ENCODE measurements at regions not wholly inside any gene's neighbourhood (a gene's known extent, or its start where the extent isn't known, plus 50 kb on each side); places are given as distances from the start of the nearest gene placed in this dataset.
A peak's percentile ranks its signal among the peaks of the same experiment; 100 is the strongest.

DNA sequence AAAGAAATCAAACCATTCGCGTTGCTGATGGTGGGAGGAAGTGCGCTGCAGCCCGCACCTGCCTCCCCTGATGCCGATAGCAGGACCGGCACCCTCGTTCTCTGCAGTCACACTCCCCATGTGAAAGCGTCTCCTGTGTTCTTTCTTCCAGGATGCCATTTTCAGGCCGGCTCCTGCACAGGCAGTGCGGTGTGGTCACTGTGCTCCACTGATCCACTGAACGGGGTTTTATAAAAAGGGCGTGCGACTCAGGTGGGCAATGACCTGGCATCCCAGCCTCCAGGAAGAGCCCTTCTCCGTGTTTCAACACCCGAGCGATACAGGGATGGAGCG, 88.3 kb upstream of the SNTG2 start:
- H3K4me3 ChIP-seq (ENCODE audit: low read depth, low read length) = no peak overlapping the region
- no peaks in the 10 kb centered on the region for H3K36me3 ChIP-seq (ENCODE audit: control insufficient read depth in 2 of 2, insufficient read depth in 1 of 2, low read length in 2 of 2)
- TF ChIP-seq ZFP69B (tag by site-specific recombination; IDR thresholded peaks at IDR 0.05) (no peak), ZNF292 (tag by site-specific recombination; IDR thresholded peaks at IDR 0.05; ENCODE audit: borderline replicate concordance, low read depth) (no peak), KLF7 (tag by site-specific recombination; IDR thresholded peaks at IDR 0.05; ENCODE audit: borderline replicate concordance) (no peak), ZNF707 (tag by site-specific recombination; IDR thresholded peaks at IDR 0.05) (no peak), KLF8 (tag by site-specific recombination; IDR thresholded peaks at IDR 0.05) (no peak), ZNF175 (tag by site-specific recombination; IDR thresholded peaks at IDR 0.05) (no peak), AEBP2 (tag by site-specific recombination; IDR thresholded peaks at IDR 0.05; ENCODE audit: borderline replicate concordance) (no peak)
- TF ChIP-seq, protein P1, sequence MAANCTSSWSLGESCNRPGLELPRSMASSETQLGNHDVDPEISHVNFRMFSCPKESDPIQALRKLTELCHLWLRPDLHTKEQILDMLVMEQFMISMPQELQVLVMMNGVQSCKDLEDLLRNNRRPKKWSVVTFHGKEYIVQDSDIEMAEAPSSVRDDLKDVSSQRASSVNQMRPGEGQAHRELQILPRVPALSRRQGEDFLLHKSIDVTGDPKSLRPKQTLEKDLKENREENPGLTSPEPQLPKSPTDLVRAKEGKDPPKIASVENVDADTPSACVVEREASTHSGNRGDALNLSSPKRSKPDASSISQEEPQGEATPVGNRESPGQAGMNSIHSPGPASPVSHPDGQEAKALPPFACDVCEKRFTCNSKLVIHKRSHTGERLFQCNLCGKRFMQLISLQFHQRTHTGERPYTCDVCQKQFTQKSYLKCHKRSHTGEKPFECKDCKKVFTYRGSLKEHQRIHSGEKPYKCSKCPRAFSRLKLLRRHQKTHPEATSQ (tag by site-specific recombination; IDR thresholded peaks at IDR 0.05) = no peak
- H3K4me1 ChIP-seq (ENCODE audit: control insufficient read depth, insufficient read depth, low read length) = no peaks in the 10 kb centered on the region
- H3K27ac ChIP-seq (ENCODE audit: extremely low read depth, low read depth, low read length) = no peak overlapping the region
- CTCF ChIA-PET = no interaction called here
- H3K9me3 ChIP-seq (ENCODE audit: control insufficient read depth, insufficient read depth, low read depth, low read length) = no peaks in the 10 kb centered on the region
- POLR2A ChIA-PET = no interaction called here

DNA sequence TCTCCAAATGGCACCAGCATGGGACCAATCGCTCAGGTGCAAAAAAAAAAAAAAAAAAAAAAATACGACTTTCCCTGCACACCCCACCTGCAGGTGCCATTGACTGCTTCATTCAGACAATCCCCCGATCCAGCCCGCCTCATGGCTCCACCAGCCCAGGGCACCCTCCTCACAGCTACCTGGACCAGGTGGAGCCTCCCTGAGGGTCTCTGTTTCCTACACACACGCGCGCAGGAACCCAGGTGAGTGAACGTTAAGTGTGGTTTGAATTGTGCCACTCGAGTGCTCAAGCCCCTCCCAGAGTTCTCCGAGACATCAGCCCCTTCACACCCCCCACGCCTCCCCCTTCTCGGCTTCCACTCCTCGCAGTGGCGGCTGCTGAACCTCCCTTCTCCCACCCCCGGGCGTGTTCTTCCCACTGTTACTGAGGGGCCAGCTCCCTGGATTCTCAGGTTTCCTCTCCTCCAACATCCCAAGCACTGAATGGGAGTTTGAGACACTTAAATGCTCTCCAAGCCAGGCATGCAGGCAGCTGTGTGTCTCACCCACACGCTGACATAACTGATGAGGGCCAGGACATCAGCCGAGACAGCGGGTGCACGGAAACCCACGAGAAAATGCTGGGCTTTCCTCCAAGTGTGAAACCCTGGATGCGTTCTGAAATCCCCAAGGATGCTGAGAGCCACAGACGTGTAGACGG, 88.8 kb upstream of the SNTG2 start:
- no peaks in the 10 kb centered on the region for H3K36me3 ChIP-seq (ENCODE audit: control insufficient read depth in 2 of 2, insufficient read depth in 1 of 2, low read length in 2 of 2)
- no peak for TF ChIP-seq ZFP41 (tag by site-specific recombination; IDR thresholded peaks at IDR 0.05; ENCODE audit: borderline replicate concordance)
- TF ChIP-seq ZFHX2 (tag by site-specific recombination; conservative IDR thresholded peaks at IDR 0.05) = peak; percentile 77
- TF ChIP-seq ZNF248 (tag by site-specific recombination; IDR thresholded peaks at IDR 0.05) = no peak
- no peak for TF ChIP-seq ZNF791 (tag by site-specific recombination; IDR thresholded peaks at IDR 0.05)
- TF ChIP-seq, protein P2, sequence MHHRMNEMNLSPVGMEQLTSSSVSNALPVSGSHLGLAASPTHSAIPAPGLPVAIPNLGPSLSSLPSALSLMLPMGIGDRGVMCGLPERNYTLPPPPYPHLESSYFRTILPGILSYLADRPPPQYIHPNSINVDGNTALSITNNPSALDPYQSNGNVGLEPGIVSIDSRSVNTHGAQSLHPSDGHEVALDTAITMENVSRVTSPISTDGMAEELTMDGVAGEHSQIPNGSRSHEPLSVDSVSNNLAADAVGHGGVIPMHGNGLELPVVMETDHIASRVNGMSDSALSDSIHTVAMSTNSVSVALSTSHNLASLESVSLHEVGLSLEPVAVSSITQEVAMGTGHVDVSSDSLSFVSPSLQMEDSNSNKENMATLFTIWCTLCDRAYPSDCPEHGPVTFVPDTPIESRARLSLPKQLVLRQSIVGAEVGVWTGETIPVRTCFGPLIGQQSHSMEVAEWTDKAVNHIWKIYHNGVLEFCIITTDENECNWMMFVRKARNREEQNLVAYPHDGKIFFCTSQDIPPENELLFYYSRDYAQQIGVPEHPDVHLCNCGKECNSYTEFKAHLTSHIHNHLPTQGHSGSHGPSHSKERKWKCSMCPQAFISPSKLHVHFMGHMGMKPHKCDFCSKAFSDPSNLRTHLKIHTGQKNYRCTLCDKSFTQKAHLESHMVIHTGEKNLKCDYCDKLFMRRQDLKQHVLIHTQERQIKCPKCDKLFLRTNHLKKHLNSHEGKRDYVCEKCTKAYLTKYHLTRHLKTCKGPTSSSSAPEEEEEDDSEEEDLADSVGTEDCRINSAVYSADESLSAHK (tag by site-specific recombination; IDR thresholded peaks at IDR 0.05) = no peak
- no peak for TF ChIP-seq ZNF623 (tag by site-specific recombination; IDR thresholded peaks at IDR 0.05)
- TF ChIP-seq, protein P3, sequence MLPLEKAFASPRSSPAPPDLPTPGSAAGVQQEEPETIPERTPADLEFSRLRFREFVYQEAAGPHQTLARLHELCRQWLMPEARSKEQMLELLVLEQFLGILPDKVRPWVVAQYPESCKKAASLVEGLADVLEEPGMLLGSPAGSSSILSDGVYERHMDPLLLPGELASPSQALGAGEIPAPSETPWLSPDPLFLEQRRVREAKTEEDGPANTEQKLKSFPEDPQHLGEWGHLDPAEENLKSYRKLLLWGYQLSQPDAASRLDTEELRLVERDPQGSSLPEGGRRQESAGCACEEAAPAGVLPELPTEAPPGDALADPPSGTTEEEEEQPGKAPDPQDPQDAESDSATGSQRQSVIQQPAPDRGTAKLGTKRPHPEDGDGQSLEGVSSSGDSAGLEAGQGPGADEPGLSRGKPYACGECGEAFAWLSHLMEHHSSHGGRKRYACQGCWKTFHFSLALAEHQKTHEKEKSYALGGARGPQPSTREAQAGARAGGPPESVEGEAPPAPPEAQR (tag by site-specific recombination; IDR thresholded peaks at IDR 0.05) = no peak
- TF ChIP-seq ELK4 (IDR thresholded peaks at IDR 0.05; ENCODE audit: borderline replicate concordance, low read depth, low read length) = no peak
- TF ChIP-seq ZNF416 (tag by site-specific recombination; IDR thresholded peaks at IDR 0.05) = no peak
- no peak for TF ChIP-seq ZNF561 (tag by site-specific recombination; IDR thresholded peaks at IDR 0.05; ENCODE audit: borderline replicate concordance)
- TF ChIP-seq SCRT1 (tag by site-specific recombination; IDR thresholded peaks at IDR 0.05; ENCODE audit: borderline replicate concordance) = no peak
- TF ChIP-seq KLF16 (tag by site-specific recombination; IDR thresholded peaks at IDR 0.05) = no peak
- TF ChIP-seq ZEB2 (tag by site-specific recombination; IDR thresholded peaks at IDR 0.05) = no peak
- peak; percentile 89 for TF ChIP-seq EGR2 (tag by site-specific recombination; IDR thresholded peaks at IDR 0.05; ENCODE audit: low read depth)
- no peaks in the 10 kb centered on the region for H3K4me1 ChIP-seq (ENCODE audit: control insufficient read depth, insufficient read depth, low read length)
- POLR2A ChIA-PET = no interaction called here
- H3K27ac ChIP-seq (ENCODE audit: extremely low read depth, low read depth, low read length) = no peak overlapping the region
- no peak overlapping the region for H3K4me3 ChIP-seq (ENCODE audit: low read depth, low read length)
- H3K9me3 ChIP-seq (ENCODE audit: control insufficient read depth, insufficient read depth, low read depth, low read length) = no peaks in the 10 kb centered on the region
- CTCF ChIA-PET = no interaction called here
